ENCODE measurements at regions not wholly inside any gene's neighbourhood (a gene's known extent, or its start where the extent isn't known, plus 50 kb on each side); places are given as distances from the start of the nearest gene placed in this dataset.

GRCh38 chr20:61067221-61067620, 184.8 kb upstream of the CDH4 start:
- H3K27ac Mint-ChIP-seq (ENCODE audit: unreplicated experiment): no peak overlapping the region
- no peaks in the 10 kb centered on the region for H3K4me1 Mint-ChIP-seq
- no peak for DNase-seq (ENCODE audit: low read depth, low spot score)
- no peak for TF ChIP-seq CTCF (conservative IDR thresholded peaks at IDR 0.05)
- H3K27me3 Mint-ChIP-seq (ENCODE audit: low read depth): no peaks in the 10 kb centered on the region
- no peaks in the 10 kb centered on the region for H3K9me3 Mint-ChIP-seq
- no peaks in the 10 kb centered on the region for H3K36me3 Mint-ChIP-seq (ENCODE audit: low read depth)
- H3K4me3 Mint-ChIP-seq: no peak overlapping the region

GRCh38 chr20:61072398-61072797, 179.7 kb upstream of the CDH4 start:
- TF ChIP-seq CTCF (conservative IDR thresholded peaks at IDR 0.05): no peak
- DNase-seq (ENCODE audit: low read depth, low spot score): no peak
- H3K9me3 Mint-ChIP-seq: no peaks in the 10 kb centered on the region
- H3K36me3 Mint-ChIP-seq (ENCODE audit: low read depth): no peaks in the 10 kb centered on the region
- no peak overlapping the region for H3K4me3 Mint-ChIP-seq
- H3K27me3 Mint-ChIP-seq (ENCODE audit: low read depth): peaks cover 4% of the 10 kb centered on the region
- no peaks in the 10 kb centered on the region for H3K4me1 Mint-ChIP-seq
- H3K27ac Mint-ChIP-seq (ENCODE audit: unreplicated experiment): no peak overlapping the region

- Mint-ChIP-seq H3K27me3 (ENCODE audit: low read depth) (peaks cover 4% of the 10 kb centered on the region), H3K27ac (ENCODE audit: unreplicated experiment) (no peak overlapping the region), H3K36me3 (ENCODE audit: low read depth) (no peaks in the 10 kb centered on the region), H3K9me3 (no peaks in the 10 kb centered on the region), H3K4me1 (no peaks in the 10 kb centered on the region), H3K4me3 (no peak overlapping the region)
- DNase-seq (ENCODE audit: low read depth, low spot score): no peak
- no peak for TF ChIP-seq CTCF (conservative IDR thresholded peaks at IDR 0.05)
Measured at GRCh38 chr20:61073376-61073775, 178.7 kb upstream of the CDH4 start.

GRCh38 chr20:61082720-61083119, 169.3 kb upstream of the CDH4 start:
- no peak overlapping the region for H3K27ac Mint-ChIP-seq (ENCODE audit: unreplicated experiment)
- peaks cover 39% of the 10 kb centered on the region for H3K27me3 Mint-ChIP-seq (ENCODE audit: low read depth)
- no peak for DNase-seq (ENCODE audit: low read depth, low spot score)
- no peaks in the 10 kb centered on the region for H3K36me3 Mint-ChIP-seq (ENCODE audit: low read depth)
- H3K9me3 Mint-ChIP-seq: peaks cover 2% of the 10 kb centered on the region
- H3K4me3 Mint-ChIP-seq: no peak overlapping the region
- no peaks in the 10 kb centered on the region for H3K4me1 Mint-ChIP-seq
- no peak for TF ChIP-seq CTCF (conservative IDR thresholded peaks at IDR 0.05)

GRCh38 chr20:61083431-61083830, 168.6 kb upstream of the CDH4 start:
- no peaks in the 10 kb centered on the region for H3K36me3 Mint-ChIP-seq (ENCODE audit: low read depth)
- no peak for DNase-seq (ENCODE audit: low read depth, low spot score)
- H3K4me1 Mint-ChIP-seq: no peaks in the 10 kb centered on the region
- H3K4me3 Mint-ChIP-seq: no peak overlapping the region
- peaks cover 2% of the 10 kb centered on the region for H3K9me3 Mint-ChIP-seq
- no peak overlapping the region for H3K27ac Mint-ChIP-seq (ENCODE audit: unreplicated experiment)
- no peak for TF ChIP-seq CTCF (conservative IDR thresholded peaks at IDR 0.05)
- H3K27me3 Mint-ChIP-seq (ENCODE audit: low read depth): peaks cover 42% of the 10 kb centered on the region

GRCh38 chr20:61086031-61086430, 166.0 kb upstream of the CDH4 start:
- peaks cover 6% of the 10 kb centered on the region for H3K9me3 Mint-ChIP-seq

More at GRCh38 chr20:61086031-61086430, 166.0 kb upstream of the CDH4 start:
- TF ChIP-seq CTCF (conservative IDR thresholded peaks at IDR 0.05): no peak
- Mint-ChIP-seq H3K4me1 (peaks cover 6% of the 10 kb centered on the region), H3K4me3 (no peak overlapping the region), H3K36me3 (ENCODE audit: low read depth) (peaks cover 3% of the 10 kb centered on the region), H3K27me3 (ENCODE audit: low read depth) (peaks cover 49% of the 10 kb centered on the region), H3K27ac (ENCODE audit: unreplicated experiment) (no peak overlapping the region)
- no peak for DNase-seq (ENCODE audit: low read depth, low spot score)

Data from neural crest cell (in vitro differentiated cells).